T-helper 17 cell (primary cell): ENCODE measurements at regions not wholly inside any gene's neighbourhood (a gene's known extent, or its start where the extent isn't known, plus 50 kb on each side); places are given as distances from the start of the nearest gene placed in this dataset.

ENCODE experiments used
- ATAC-seq: fragments of 150-1000 bp; cut with Tn5 transposase; 2 replicates; pipeline ENCODE4 v1.10.0; 2021; ENCODE audit warnings: mild to moderate bottlenecking, moderate library complexity
- DNase-seq, 3 donors: peaks; one replicate each; pipeline versions ENCODE4 v3.0.0 to v3.0.0-alpha.2; 2020 to 2021
- H3K9me3 ChIP-seq: one replicate; pipeline ENCODE4 v1.7.0; 2013; ENCODE audit warnings: low read length, mild to moderate bottlenecking; ENCODE audit not compliant: control insufficient read depth, poor library complexity, severe bottlenecking
- H3K27ac Mint-ChIP-seq: one replicate; pipeline ENCODE4 v1.8.0; 2022; ENCODE audit warnings: mild to moderate bottlenecking, moderate library complexity, mixed read lengths
- H3K27me3 Mint-ChIP-seq: one replicate; pipeline ENCODE4 v1.8.0; 2022; ENCODE audit warnings: mixed read lengths
- H3K36me3 Mint-ChIP-seq: one replicate; pipeline ENCODE4 v1.8.0; 2022; ENCODE audit warnings: low read depth, mixed read lengths
- H3K4me1 Mint-ChIP-seq: one replicate; pipeline ENCODE4 v1.8.0; 2022; ENCODE audit warnings: mild to moderate bottlenecking, mixed read lengths
- H3K4me3 Mint-ChIP-seq: one replicate; pipeline ENCODE4 v1.8.0; 2022; ENCODE audit warnings: mild to moderate bottlenecking, moderate library complexity, mixed read lengths

- Mint-ChIP-seq H3K4me1 (peaks cover 13% of the 10 kb centered on the region), H3K27ac (peak overlapping the region; percentile 1)
- ATAC-seq: peak; percentile 73
These were observed 440.0 kb downstream of the MATN1 start for GRCh38 chr1:30283199-30283962.

GRCh38 chr1:30280572-30280971, 442.8 kb downstream of the MATN1 start:
- DNase-seq: no peak
- Mint-ChIP-seq H3K27me3 (no peaks in the 10 kb centered on the region), H3K36me3 (peaks cover 5% of the 10 kb centered on the region), H3K4me1 (peaks cover 13% of the 10 kb centered on the region), H3K4me3 (no peak overlapping the region), H3K27ac (no peak overlapping the region)
- peaks cover 3% of the 10 kb centered on the region for H3K9me3 ChIP-seq
- ATAC-seq: no peak

More at GRCh38 chr1:30283199-30283962, 440.0 kb downstream of the MATN1 start:
- DNase-seq: no peak
- peaks cover 3% of the 10 kb centered on the region for H3K9me3 ChIP-seq
- H3K27me3 Mint-ChIP-seq: peaks cover 9% of the 10 kb centered on the region
- peaks cover 5% of the 10 kb centered on the region for H3K36me3 Mint-ChIP-seq
- no peak overlapping the region for H3K4me3 Mint-ChIP-seq

- H3K9me3 ChIP-seq: no peaks in the 10 kb centered on the region
- no peak overlapping the region for H3K27ac Mint-ChIP-seq
- ATAC-seq: no peak
- H3K36me3 Mint-ChIP-seq: peaks cover 2% of the 10 kb centered on the region
- DNase-seq: no peak
- H3K4me1 Mint-ChIP-seq: peaks cover 9% of the 10 kb centered on the region
- H3K4me3 Mint-ChIP-seq: no peak overlapping the region
- peaks cover 4% of the 10 kb centered on the region for H3K27me3 Mint-ChIP-seq
These were observed 445.5 kb downstream of the MATN1 start for GRCh38 chr1:30277911-30278310.

GRCh38 chr1:30277415-30277814, 446.0 kb downstream of the MATN1 start:
- ATAC-seq (no peak), DNase-seq (no peak)
- peaks cover 5% of the 10 kb centered on the region for H3K27me3 Mint-ChIP-seq
- H3K4me1 Mint-ChIP-seq: peaks cover 6% of the 10 kb centered on the region
- H3K36me3 Mint-ChIP-seq: peaks cover 2% of the 10 kb centered on the region
- no peak overlapping the region for H3K4me3 Mint-ChIP-seq
- H3K9me3 ChIP-seq: no peaks in the 10 kb centered on the region
- no peak overlapping the region for H3K27ac Mint-ChIP-seq

- Mint-ChIP-seq H3K4me3 (no peak overlapping the region), H3K27ac (no peak overlapping the region), H3K4me1 (peaks cover 2% of the 10 kb centered on the region), H3K36me3 (peaks cover 2% of the 10 kb centered on the region), H3K27me3 (peaks cover 17% of the 10 kb centered on the region)
- no peaks in the 10 kb centered on the region for H3K9me3 ChIP-seq
- no peak for DNase-seq
- ATAC-seq: no peak
These were observed 447.2 kb downstream of the MATN1 start for GRCh38 chr1:30275926-30276764.

- no peak for DNase-seq
- Mint-ChIP-seq H3K36me3 (peaks cover 2% of the 10 kb centered on the region), H3K4me3 (no peak overlapping the region), H3K27ac (no peak overlapping the region), H3K27me3 (peaks cover 17% of the 10 kb centered on the region), H3K4me1 (no peaks in the 10 kb centered on the region)
- no peaks in the 10 kb centered on the region for H3K9me3 ChIP-seq
- ATAC-seq: no peak
These were observed 448.3 kb downstream of the MATN1 start for GRCh38 chr1:30274976-30275621.

GRCh38 chr1:30274173-30274970, 449.0 kb downstream of the MATN1 start:
- no peak for DNase-seq
- H3K27ac Mint-ChIP-seq: no peak overlapping the region
- no peaks in the 10 kb centered on the region for H3K4me1 Mint-ChIP-seq
- ATAC-seq: no peak
- no peaks in the 10 kb centered on the region for H3K36me3 Mint-ChIP-seq
- H3K27me3 Mint-ChIP-seq: peaks cover 17% of the 10 kb centered on the region
- no peaks in the 10 kb centered on the region for H3K9me3 ChIP-seq
- H3K4me3 Mint-ChIP-seq: no peak overlapping the region

GRCh38 chr1:30273456-30273855, 449.9 kb downstream of the MATN1 start:
- no peak overlapping the region for H3K4me3 Mint-ChIP-seq
- H3K27ac Mint-ChIP-seq: no peak overlapping the region
- H3K36me3 Mint-ChIP-seq: peaks cover 2% of the 10 kb centered on the region
- peaks cover 25% of the 10 kb centered on the region for H3K27me3 Mint-ChIP-seq
- no peaks in the 10 kb centered on the region for H3K4me1 Mint-ChIP-seq
- ATAC-seq: no peak
- DNase-seq: no peak
- H3K9me3 ChIP-seq: no peaks in the 10 kb centered on the region

GRCh38 chr1:30273021-30273325, 450.4 kb downstream of the MATN1 start:
- Mint-ChIP-seq H3K27me3 (peaks cover 27% of the 10 kb centered on the region), H3K27ac (no peak overlapping the region), H3K36me3 (peaks cover 2% of the 10 kb centered on the region), H3K4me3 (no peak overlapping the region), H3K4me1 (no peaks in the 10 kb centered on the region)
- no peaks in the 10 kb centered on the region for H3K9me3 ChIP-seq
- ATAC-seq (no peak), DNase-seq (no peak)

GRCh38 chr1:30272277-30273020, 450.9 kb downstream of the MATN1 start:
- H3K27ac Mint-ChIP-seq: no peak overlapping the region
- H3K4me1 Mint-ChIP-seq: no peaks in the 10 kb centered on the region
- H3K27me3 Mint-ChIP-seq: peaks cover 27% of the 10 kb centered on the region
- H3K4me3 Mint-ChIP-seq: no peak overlapping the region
- no peak for DNase-seq
- peaks cover 2% of the 10 kb centered on the region for H3K36me3 Mint-ChIP-seq
- no peak for ATAC-seq
- H3K9me3 ChIP-seq: no peaks in the 10 kb centered on the region

- no peak for DNase-seq
These were observed 451.7 kb downstream of the MATN1 start for GRCh38 chr1:30271401-30272276.

GRCh38 chr1:30270461-30270860, 452.9 kb downstream of the MATN1 start:
- ATAC-seq (no peak), DNase-seq (no peak)
- no peak overlapping the region for H3K27ac Mint-ChIP-seq
- H3K36me3 Mint-ChIP-seq: peaks cover 2% of the 10 kb centered on the region
- peak overlapping the region; percentile 0 for H3K4me3 Mint-ChIP-seq
- no peaks in the 10 kb centered on the region for H3K9me3 ChIP-seq
- H3K27me3 Mint-ChIP-seq: peaks cover 32% of the 10 kb centered on the region
- H3K4me1 Mint-ChIP-seq: no peaks in the 10 kb centered on the region

More at GRCh38 chr1:30271401-30272276, 451.7 kb downstream of the MATN1 start:
- Mint-ChIP-seq H3K27me3 (peaks cover 27% of the 10 kb centered on the region), H3K36me3 (peaks cover 2% of the 10 kb centered on the region), H3K4me3 (no peak overlapping the region), H3K27ac (no peak overlapping the region), H3K4me1 (no peaks in the 10 kb centered on the region)
- no peak for ATAC-seq
- no peaks in the 10 kb centered on the region for H3K9me3 ChIP-seq
